ENCODE measurements at regions not wholly inside any gene's neighbourhood (a gene's known extent, or its start where the extent isn't known, plus 50 kb on each side); places are given as distances from the start of the nearest gene placed in this dataset.

GRCh38 chr4:153090670-153091385 is 113.4 kb upstream of the TRIM2 start:
- TF ChIP-seq CTCF (IDR thresholded peaks at IDR 0.05; ENCODE audit: insufficient read depth, low read depth, low read length) (no peak), EZH2 (IDR thresholded peaks at IDR 0.05; ENCODE audit: insufficient read depth, low read length) (no peak)

All from astrocyte (in vitro differentiated cells and primary cell).